ENCODE measurements at regions not wholly inside any gene's neighbourhood (a gene's known extent, or its start where the extent isn't known, plus 50 kb on each side); places are given as distances from the start of the nearest gene placed in this dataset.
"Not testable (repeated sequence)": the region's sequence is repeated elsewhere in the genome, so short reads cannot be mapped to it uniquely, and the experiment has no call there.

GRCh38 chr2:209253544-209253943 lies 170.3 kb upstream of the MAP2 start:
- ATAC-seq (no peak), DNase-seq (no peak)
- no peaks in the 10 kb centered on the region for H3K27me3 ChIP-seq
- H3K27ac ChIP-seq: no peak overlapping the region
- intact Hi-C loops (cut with DNase I): no loop called here
- 47 to 72% methylated on average over 2 of the region's 2 CpGs for WGBS, 2 donors
- no peaks in the 10 kb centered on the region for H3K36me3 ChIP-seq
- no peak for TF ChIP-seq CTCF (IDR thresholded peaks at IDR 0.05)
- no peaks in the 10 kb centered on the region for H3K4me1 ChIP-seq
- H3K4me3 ChIP-seq: no peak overlapping the region
- no peaks in the 10 kb centered on the region for H3K9me3 ChIP-seq

- Histone ChIP-seq H3K9me3 (peaks cover 0 to under 1% (median 0%) of the 10 kb centered on the region in 11 donors), H3K27me3 (no peaks in the 10 kb centered on the region), H3K4me3 (no peak overlapping the region), H3K4me1 (no peaks in the 10 kb centered on the region), H3K36me3 (no peaks in the 10 kb centered on the region), H3K27ac (no peak overlapping the region)
- no peak for ATAC-seq
- DNase-seq: no peak
- no peak for TF ChIP-seq CTCF (IDR thresholded peaks at IDR 0.05)
- WGBS, 2 donors: 96 to 98% methylated on average over 7 of the region's 7 CpGs
- intact Hi-C loops (cut with DNase I): no loop called here
These were observed 164.1 kb upstream of the MAP2 start for GRCh38 chr2:209259767-209260166.

GRCh38 chr2:209260281-209260680 lies 163.6 kb upstream of the MAP2 start:
- no peak overlapping the region for H3K4me3 ChIP-seq
- H3K4me1 ChIP-seq: no peaks in the 10 kb centered on the region
- ATAC-seq: no peak
- H3K36me3 ChIP-seq: no peaks in the 10 kb centered on the region
- H3K27me3 ChIP-seq: no peaks in the 10 kb centered on the region
- H3K9me3 ChIP-seq: peaks cover 0 to 5% (median 0%) of the 10 kb centered on the region in 11 donors
- no peak for DNase-seq
- WGBS, 2 donors: 93% methylated on average over 5 of the region's 5 CpGs
- no peak for TF ChIP-seq CTCF (IDR thresholded peaks at IDR 0.05)
- intact Hi-C loops (cut with DNase I): no loop called here
- H3K27ac ChIP-seq: no peak overlapping the region

GRCh38 chr2:209261366-209262053 lies 162.3 kb upstream of the MAP2 start:
- H3K27ac ChIP-seq; H3K4me1 ChIP-seq; H3K27me3 ChIP-seq; ATAC-seq; H3K36me3 ChIP-seq; DNase-seq; intact Hi-C loops (cut with DNase I); H3K4me3 ChIP-seq: not testable (repeated sequence)
- 78 to 79% methylated on average over 16 of the region's 16 CpGs for WGBS, 2 donors
- peaks cover 0 to 12% (median 0%) of the 10 kb centered on the region in 11 donors for H3K9me3 ChIP-seq

GRCh38 chr2:209269024-209269423 lies 154.8 kb upstream of the MAP2 start:
- Histone ChIP-seq H3K27ac (no peak overlapping the region), H3K4me1 (no peaks in the 10 kb centered on the region), H3K27me3 (no peaks in the 10 kb centered on the region), H3K9me3 (peaks cover 0 to 12% (median 0%) of the 10 kb centered on the region in 11 donors), H3K36me3 (no peaks in the 10 kb centered on the region), H3K4me3 (no peak overlapping the region)
- peak in 2 of 8 donors; percentile 52 to 62 for ATAC-seq
- intact Hi-C loops (cut with DNase I): no loop called here
- WGBS, 2 donors: 49 to 68% methylated on average over 2 of the region's 2 CpGs
- no peak for TF ChIP-seq CTCF (IDR thresholded peaks at IDR 0.05)
- DNase-seq: no peak

Data from heart right ventricle (tissue), 16 donors.